HEK293 (cell line): ENCODE measurements at regions not wholly inside any gene's neighbourhood (a gene's known extent, or its start where the extent isn't known, plus 50 kb on each side); places are given as distances from the start of the nearest gene placed in this dataset.
"Not testable (repeated sequence)": the region's sequence is repeated elsewhere in the genome, so short reads cannot be mapped to it uniquely, and the experiment has no call there.

Experiments
- CTCF ChIA-PET: fragments of 350-600 bp; formaldehyde crosslinking; extraction: SDS; loops from one replicate; lab custom pipeline; 2021; ENCODE audit warnings: antibody characterized with exemption; lab: Yijun Ruan, JAX
- POLR2A ChIA-PET: fragments of 300-600 bp; formaldehyde crosslinking; extraction: SDS; loops from one replicate; lab custom pipeline; 2020; ENCODE audit warnings: antibody characterized with exemption, inconsistent platforms; lab: Yijun Ruan, JAX
- H3K27ac ChIP-seq: fragments of 200-500 bp; sonication (Bioruptor generic); 2 replicates; pipeline ENCODE4 v1.5.1; 2014; ENCODE audit warnings: low read depth, low read length, control low read depth, inconsistent platforms; ENCODE audit errors: extremely low read depth
- H3K36me3 ChIP-seq, 2 experiments: fragments of 200-500 bp in 1 of 2; sonication (Bioruptor generic) in 1 of 2; 1 replicate in 1 of 2; 2 replicates in 1 of 2; pipeline ENCODE4 v1.5.1; 2014 to 2017; ENCODE audit warnings: inconsistent platforms in 2 of 2, low read length in 2 of 2; ENCODE audit not compliant: control insufficient read depth in 2 of 2, insufficient read depth in 1 of 2
- H3K4me1 ChIP-seq: fragments of 200-500 bp; sonication (Bioruptor generic); 2 replicates; pipeline ENCODE4 v1.5.1; 2014; ENCODE audit warnings: mild to moderate bottlenecking, low read length, inconsistent platforms; ENCODE audit not compliant: control insufficient read depth, insufficient read depth
- H3K4me3 ChIP-seq: 2 replicates; pipeline ENCODE4 v1.5.1; 2011; ENCODE audit warnings: low read depth, mild to moderate bottlenecking, control low read depth, low read length, moderate library complexity
- H3K9me3 ChIP-seq: fragments of 200-500 bp; sonication (Bioruptor generic); 2 replicates; pipeline ENCODE4 v1.5.1; 2014; ENCODE audit warnings: low read depth, low read length, inconsistent platforms; ENCODE audit not compliant: control insufficient read depth, insufficient read depth
- FEZF1 ChIP-seq: fragments of 450-650 bp; formaldehyde crosslinking; IDR thresholded peaks from 2 replicates; pipeline ENCODE4 v1.5.1; 2016; ENCODE audit warnings: missing biosample characterization, missing genetic modification characterization
- GLI4 ChIP-seq: fragments of 450-650 bp; formaldehyde crosslinking; IDR thresholded peaks from 2 replicates; pipeline ENCODE4 v1.5.1; 2016; ENCODE audit warnings: missing biosample characterization, missing genetic modification characterization
- PRDM1 ChIP-seq: fragments of 450-650 bp; formaldehyde crosslinking; IDR thresholded peaks from 2 replicates; pipeline ENCODE4; 2016; ENCODE audit warnings: missing biosample characterization, missing genetic modification characterization
- TRIM28 ChIP-seq: IDR thresholded peaks from 2 replicates; pipeline ENCODE4 v1.6.1; 2011; ENCODE audit warnings: low read length, control low read depth, borderline replicate concordance
- ZNF138 ChIP-seq: fragments of 450-650 bp; formaldehyde crosslinking; IDR thresholded peaks from 2 replicates; pipeline ENCODE4 v1.5.1; 2016; ENCODE audit warnings: missing biosample characterization, missing genetic modification characterization, borderline replicate concordance
- ZNF274 ChIP-seq, 2 experiments: fragments of 200-500 bp in 1 of 2; fragments of 450-650 bp in 1 of 2; sonication (Bioruptor generic) in 1 of 2; formaldehyde crosslinking in 1 of 2; IDR thresholded peaks; 2 replicates each; pipeline versions ENCODE4 v1.5.1 to v1.6.1; 2014 to 2016; ENCODE audit warnings: borderline replicate concordance in 1 of 2, inconsistent platforms in 1 of 2, low read length in 1 of 2, missing biosample characterization in 1 of 2, missing genetic modification characterization in 1 of 2
- ZNF433 ChIP-seq: fragments of 450-650 bp; formaldehyde crosslinking; IDR thresholded peaks from 2 replicates; pipeline ENCODE4 v1.5.1; 2016; ENCODE audit warnings: missing biosample characterization, missing genetic modification characterization, low read depth
- ZNF701 ChIP-seq: fragments of 450-650 bp; formaldehyde crosslinking; IDR thresholded peaks from 2 replicates; pipeline ENCODE4 v1.5.1; 2016; ENCODE audit warnings: missing biosample characterization, missing genetic modification characterization
- TF ChIP-seq, protein P1 (sequence below): fragments of 450-650 bp; formaldehyde crosslinking; IDR thresholded peaks from 2 replicates; pipeline ENCODE4 v1.5.1; 2016; ENCODE audit warnings: missing biosample characterization, missing genetic modification characterization
- TF ChIP-seq, protein P2 (sequence below): fragments of 450-650 bp; IDR thresholded peaks from 2 replicates; pipeline ENCODE4 v1.5.1; 2018; ENCODE audit warnings: missing biosample characterization, missing genetic modification characterization
- TF ChIP-seq, protein P3 (sequence below): fragments of 450-650 bp; formaldehyde crosslinking; IDR thresholded peaks from 2 replicates; pipeline ENCODE4 v1.5.1; 2017; ENCODE audit warnings: missing biosample characterization, missing genetic modification characterization
- TF ChIP-seq, protein P4 (sequence below): fragments of 450-650 bp; formaldehyde crosslinking; IDR thresholded peaks from 2 replicates; pipeline ENCODE4 v1.5.1; 2016; ENCODE audit warnings: missing biosample characterization, missing genetic modification characterization
- TF ChIP-seq, protein P5 (sequence below): fragments of 450-650 bp; formaldehyde crosslinking; IDR thresholded peaks from 2 replicates; pipeline ENCODE4 v1.5.1; 2016; ENCODE audit warnings: missing biosample characterization, missing genetic modification characterization
- TF ChIP-seq, protein P6 (sequence below): fragments of 450-650 bp; formaldehyde crosslinking; IDR thresholded peaks from 2 replicates; pipeline ENCODE4 v1.5.1; 2016; ENCODE audit warnings: missing biosample characterization, missing genetic modification characterization

DNA sequence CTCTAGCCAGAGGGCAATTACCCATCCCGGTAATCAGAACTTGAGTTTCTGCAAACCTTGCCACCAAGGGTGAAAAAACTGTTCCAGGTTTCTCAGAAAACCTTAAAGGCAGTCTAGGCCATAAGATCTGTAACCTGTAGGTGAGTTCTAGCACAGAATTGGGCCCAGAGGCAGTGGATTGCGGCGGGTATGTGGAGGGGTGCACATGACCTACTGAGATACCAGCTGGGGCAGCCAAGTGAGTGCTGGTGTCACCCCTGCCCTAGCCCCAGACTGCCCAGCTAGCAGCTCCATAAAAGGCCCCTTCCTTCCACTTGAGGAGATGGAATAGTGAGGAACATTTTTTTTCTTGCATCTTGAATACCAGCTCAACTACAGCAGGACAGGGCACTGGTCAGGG is 176.7 kb downstream of the SMARCA1 start:
- TF ChIP-seq GLI4 (tag by site-specific recombination) = no peak
- no peak for TF ChIP-seq FEZF1
- TF ChIP-seq, protein P1, sequence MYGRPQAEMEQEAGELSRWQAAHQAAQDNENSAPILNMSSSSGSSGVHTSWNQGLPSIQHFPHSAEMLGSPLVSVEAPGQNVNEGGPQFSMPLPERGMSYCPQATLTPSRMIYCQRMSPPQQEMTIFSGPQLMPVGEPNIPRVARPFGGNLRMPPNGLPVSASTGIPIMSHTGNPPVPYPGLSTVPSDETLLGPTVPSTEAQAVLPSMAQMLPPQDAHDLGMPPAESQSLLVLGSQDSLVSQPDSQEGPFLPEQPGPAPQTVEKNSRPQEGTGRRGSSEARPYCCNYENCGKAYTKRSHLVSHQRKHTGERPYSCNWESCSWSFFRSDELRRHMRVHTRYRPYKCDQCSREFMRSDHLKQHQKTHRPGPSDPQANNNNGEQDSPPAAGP (tag by site-specific recombination) = no peak
- no peak for TF ChIP-seq ZNF433 (tag by site-specific recombination)
- TF ChIP-seq, protein P2, sequence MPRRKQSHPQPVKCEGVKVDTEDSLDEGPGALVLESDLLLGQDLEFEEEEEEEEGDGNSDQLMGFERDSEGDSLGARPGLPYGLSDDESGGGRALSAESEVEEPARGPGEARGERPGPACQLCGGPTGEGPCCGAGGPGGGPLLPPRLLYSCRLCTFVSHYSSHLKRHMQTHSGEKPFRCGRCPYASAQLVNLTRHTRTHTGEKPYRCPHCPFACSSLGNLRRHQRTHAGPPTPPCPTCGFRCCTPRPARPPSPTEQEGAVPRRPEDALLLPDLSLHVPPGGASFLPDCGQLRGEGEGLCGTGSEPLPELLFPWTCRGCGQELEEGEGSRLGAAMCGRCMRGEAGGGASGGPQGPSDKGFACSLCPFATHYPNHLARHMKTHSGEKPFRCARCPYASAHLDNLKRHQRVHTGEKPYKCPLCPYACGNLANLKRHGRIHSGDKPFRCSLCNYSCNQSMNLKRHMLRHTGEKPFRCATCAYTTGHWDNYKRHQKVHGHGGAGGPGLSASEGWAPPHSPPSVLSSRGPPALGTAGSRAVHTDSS = no peak
- TF ChIP-seq ZNF701 (tag by site-specific recombination) = no peak
- TF ChIP-seq ZNF274 (IDR thresholded peaks at IDR 0.05; ENCODE audit: low read length) = no peak
- TF ChIP-seq ZNF274 (tag by site-specific recombination; IDR thresholded peaks at IDR 0.05; ENCODE audit: borderline replicate concordance) = no peak
- TF ChIP-seq, protein P3, sequence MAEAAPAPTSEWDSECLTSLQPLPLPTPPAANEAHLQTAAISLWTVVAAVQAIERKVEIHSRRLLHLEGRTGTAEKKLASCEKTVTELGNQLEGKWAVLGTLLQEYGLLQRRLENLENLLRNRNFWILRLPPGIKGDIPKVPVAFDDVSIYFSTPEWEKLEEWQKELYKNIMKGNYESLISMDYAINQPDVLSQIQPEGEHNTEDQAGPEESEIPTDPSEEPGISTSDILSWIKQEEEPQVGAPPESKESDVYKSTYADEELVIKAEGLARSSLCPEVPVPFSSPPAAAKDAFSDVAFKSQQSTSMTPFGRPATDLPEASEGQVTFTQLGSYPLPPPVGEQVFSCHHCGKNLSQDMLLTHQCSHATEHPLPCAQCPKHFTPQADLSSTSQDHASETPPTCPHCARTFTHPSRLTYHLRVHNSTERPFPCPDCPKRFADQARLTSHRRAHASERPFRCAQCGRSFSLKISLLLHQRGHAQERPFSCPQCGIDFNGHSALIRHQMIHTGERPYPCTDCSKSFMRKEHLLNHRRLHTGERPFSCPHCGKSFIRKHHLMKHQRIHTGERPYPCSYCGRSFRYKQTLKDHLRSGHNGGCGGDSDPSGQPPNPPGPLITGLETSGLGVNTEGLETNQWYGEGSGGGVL (tag by site-specific recombination) = no peak
- TF ChIP-seq, protein P4, sequence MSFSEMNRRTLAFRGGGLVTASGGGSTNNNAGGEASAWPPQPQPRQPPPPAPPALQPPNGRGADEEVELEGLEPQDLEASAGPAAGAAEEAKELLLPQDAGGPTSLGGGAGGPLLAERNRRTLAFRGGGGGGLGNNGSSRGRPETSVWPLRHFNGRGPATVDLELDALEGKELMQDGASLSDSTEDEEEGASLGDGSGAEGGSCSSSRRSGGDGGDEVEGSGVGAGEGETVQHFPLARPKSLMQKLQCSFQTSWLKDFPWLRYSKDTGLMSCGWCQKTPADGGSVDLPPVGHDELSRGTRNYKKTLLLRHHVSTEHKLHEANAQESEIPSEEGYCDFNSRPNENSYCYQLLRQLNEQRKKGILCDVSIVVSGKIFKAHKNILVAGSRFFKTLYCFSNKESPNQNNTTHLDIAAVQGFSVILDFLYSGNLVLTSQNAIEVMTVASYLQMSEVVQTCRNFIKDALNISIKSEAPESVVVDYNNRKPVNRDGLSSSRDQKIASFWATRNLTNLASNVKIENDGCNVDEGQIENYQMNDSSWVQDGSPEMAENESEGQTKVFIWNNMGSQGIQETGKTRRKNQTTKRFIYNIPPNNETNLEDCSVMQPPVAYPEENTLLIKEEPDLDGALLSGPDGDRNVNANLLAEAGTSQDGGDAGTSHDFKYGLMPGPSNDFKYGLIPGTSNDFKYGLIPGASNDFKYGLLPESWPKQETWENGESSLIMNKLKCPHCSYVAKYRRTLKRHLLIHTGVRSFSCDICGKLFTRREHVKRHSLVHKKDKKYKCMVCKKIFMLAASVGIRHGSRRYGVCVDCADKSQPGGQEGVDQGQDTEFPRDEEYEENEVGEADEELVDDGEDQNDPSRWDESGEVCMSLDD (tag by site-specific recombination) = no peak
- TF ChIP-seq PRDM1 (tag by site-specific recombination) = no peak
- TF ChIP-seq TRIM28 = no peak
- TF ChIP-seq, protein P5, sequence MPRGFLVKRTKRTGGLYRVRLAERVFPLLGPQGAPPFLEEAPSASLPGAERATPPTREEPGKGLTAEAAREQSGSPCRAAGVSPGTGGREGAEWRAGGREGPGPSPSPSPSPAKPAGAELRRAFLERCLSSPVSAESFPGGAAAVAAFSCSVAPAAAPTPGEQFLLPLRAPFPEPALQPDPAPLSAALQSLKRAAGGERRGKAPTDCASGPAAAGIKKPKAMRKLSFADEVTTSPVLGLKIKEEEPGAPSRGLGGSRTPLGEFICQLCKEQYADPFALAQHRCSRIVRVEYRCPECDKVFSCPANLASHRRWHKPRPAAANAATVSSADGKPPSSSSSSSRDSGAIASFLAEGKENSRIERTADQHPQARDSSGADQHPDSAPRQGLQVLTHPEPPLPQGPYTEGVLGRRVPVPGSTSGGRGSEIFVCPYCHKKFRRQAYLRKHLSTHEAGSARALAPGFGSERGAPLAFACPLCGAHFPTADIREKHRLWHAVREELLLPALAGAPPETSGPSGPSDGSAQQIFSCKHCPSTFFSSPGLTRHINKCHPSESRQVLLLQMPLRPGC (tag by site-specific recombination) = no peak
- POLR2A ChIA-PET = no interaction called here
- H3K4me3 ChIP-seq = no peak overlapping the region
- peaks cover 2% of the 10 kb centered on the region for H3K9me3 ChIP-seq
- H3K4me1 ChIP-seq = no peaks in the 10 kb centered on the region
- no peak overlapping the region for H3K27ac ChIP-seq
- no peaks in the 10 kb centered on the region for H3K36me3 ChIP-seq
- CTCF ChIA-PET = interaction anchor here (1.1 to 1.2 kb wide), 2 partner anchors 12 to 28 kb away, joined by 3 read pairs; no protein-coding TSS in a partner anchor

DNA sequence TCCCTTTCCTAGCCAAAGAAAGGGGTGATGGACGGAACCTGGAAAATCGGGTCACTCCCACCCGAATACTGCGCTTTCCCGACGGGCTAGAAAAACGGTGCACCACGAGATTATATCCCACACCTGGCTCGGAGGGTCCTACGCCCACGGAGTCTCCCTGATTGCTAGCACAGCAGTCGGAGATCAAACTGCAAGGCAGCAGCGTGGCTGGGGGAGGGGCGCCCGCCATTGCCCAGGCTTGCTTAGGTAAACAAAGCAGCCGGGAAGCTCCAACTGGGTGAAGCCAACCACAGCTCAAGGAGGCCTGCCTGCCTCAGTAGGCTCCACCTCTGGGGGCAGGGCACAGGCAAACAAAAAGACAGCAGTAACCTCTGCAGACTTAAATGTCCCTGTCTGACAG is 186.0 kb downstream of the SMARCA1 start:
- H3K36me3 ChIP-seq, H3K4me1 ChIP-seq, H3K9me3 ChIP-seq, POLR2A ChIA-PET, CTCF ChIA-PET, H3K4me3 ChIP-seq, H3K27ac ChIP-seq: not testable (repeated sequence)

DNA sequence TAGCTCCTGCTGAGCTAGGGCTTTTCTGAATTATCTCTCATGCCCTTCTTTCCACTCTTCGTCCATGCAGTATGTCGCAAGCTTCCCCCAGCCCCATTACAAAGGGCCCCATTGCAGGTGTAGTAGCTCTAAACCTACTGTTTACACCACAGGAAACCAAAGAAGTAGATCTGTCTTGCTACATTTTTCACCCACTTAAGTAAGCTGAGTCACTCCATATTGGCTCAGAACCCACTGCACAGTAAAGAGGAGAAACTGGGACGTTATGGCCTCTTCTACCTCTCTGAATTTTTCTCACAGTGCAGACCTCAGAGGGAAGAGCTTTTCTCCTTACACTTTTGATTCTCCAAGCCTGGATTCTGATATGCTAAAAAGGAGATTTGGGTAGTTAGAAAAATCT is 200.2 kb downstream of the SMARCA1 start:
- H3K4me1 ChIP-seq = no peaks in the 10 kb centered on the region
- TF ChIP-seq ZNF138 (tag by site-specific recombination) = no peak
- TF ChIP-seq, protein P6, sequence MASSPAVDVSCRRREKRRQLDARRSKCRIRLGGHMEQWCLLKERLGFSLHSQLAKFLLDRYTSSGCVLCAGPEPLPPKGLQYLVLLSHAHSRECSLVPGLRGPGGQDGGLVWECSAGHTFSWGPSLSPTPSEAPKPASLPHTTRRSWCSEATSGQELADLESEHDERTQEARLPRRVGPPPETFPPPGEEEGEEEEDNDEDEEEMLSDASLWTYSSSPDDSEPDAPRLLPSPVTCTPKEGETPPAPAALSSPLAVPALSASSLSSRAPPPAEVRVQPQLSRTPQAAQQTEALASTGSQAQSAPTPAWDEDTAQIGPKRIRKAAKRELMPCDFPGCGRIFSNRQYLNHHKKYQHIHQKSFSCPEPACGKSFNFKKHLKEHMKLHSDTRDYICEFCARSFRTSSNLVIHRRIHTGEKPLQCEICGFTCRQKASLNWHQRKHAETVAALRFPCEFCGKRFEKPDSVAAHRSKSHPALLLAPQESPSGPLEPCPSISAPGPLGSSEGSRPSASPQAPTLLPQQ = no peak
- H3K36me3 ChIP-seq = no peaks in the 10 kb centered on the region
- no peaks in the 10 kb centered on the region for H3K9me3 ChIP-seq
- no peak overlapping the region for H3K4me3 ChIP-seq
- CTCF ChIA-PET = interaction anchor here (0.6 to 1.4 kb wide), 3 partner anchors 11 to 1605 kb away, joined by 3 read pairs; no protein-coding TSS in a partner anchor
- no peak overlapping the region for H3K27ac ChIP-seq
- POLR2A ChIA-PET = no interaction called here
